ENCODE measurements at regions not wholly inside any gene's neighbourhood (a gene's known extent, or its start where the extent isn't known, plus 50 kb on each side); places are given as distances from the start of the nearest gene placed in this dataset.

DNA sequence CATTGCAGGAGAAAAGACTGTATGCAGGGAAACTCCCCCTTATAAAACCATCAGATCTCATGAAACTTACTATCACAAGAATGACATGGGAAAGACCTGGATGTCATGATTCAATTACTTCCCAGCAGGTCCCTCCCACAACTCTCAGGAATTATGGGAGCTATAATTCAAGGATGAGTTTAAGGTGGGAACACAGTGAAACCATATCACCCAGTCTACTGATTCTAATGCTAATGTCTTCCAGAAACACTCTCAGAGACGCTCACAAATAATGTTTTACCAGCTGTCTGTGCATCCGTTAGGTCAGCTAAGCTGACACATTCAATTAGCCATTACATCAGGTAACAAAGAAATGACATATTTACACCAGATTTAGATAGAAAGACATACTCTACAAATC is 637.9 kb downstream of the NLGN4Y start:
- Histone ChIP-seq H3K36me3 (ENCODE audit: control insufficient read depth, insufficient read depth, low read length) (no peaks in the 10 kb centered on the region), H3K27me3 (ENCODE audit: control insufficient read depth, insufficient read depth, low read length) (no peaks in the 10 kb centered on the region), H3K4me3 (ENCODE audit: low read depth, low read length) (no peak overlapping the region)
- no peak for TF ChIP-seq CTCF (IDR thresholded peaks at IDR 0.05; ENCODE audit: insufficient read depth, low read length, severe bottlenecking)
- DNase-seq (ENCODE audit: low read depth) = no peak
- FAIRE-seq = no peak

DNA sequence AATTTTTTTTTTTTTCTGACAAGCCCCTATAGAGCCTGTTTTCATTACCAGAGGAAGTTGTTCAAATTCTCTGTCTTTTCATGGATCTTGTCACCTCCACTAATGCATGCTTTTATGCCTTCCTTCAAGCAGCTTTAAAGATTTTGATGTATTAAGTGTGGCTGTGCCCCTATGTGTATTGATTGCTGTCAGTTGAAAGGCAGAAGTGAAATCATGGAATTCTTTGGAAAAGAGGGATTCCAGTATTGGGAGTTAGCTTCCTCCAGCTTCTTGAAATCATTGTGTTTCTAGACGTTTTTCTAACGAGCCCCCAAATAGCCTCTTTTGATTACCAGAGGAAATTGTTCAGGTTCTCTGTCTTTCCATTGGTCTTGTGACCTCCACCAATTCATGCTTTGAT is 655.6 kb downstream of the NLGN4Y start:
- no peak for FAIRE-seq

DNA sequence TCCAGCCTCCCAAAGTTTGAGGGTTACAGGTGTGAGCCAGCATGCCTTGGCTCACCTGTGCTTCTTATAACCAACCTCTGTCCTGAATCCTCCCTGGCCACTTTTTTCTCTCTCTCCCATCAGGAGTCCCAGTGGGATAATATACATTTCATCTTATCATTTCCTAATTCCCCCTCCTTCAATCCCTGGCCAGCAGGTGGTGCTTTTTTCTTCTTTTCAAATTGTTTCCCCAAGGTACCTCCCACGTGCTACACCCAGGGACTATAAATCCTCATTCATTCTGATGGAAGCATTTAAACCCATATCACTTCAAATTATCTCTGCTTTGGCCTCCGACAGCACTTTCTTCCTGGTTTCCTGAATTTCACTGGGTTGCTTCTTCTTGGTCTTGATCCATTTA is 704.7 kb downstream of the NLGN4Y start:
- no peak overlapping the region for H3K4me3 ChIP-seq (ENCODE audit: low read depth, low read length)
- FAIRE-seq (no peak), DNase-seq (ENCODE audit: low read depth) (peak; percentile 17)
- no peaks in the 10 kb centered on the region for H3K36me3 ChIP-seq (ENCODE audit: control insufficient read depth, insufficient read depth, low read length)
- H3K27me3 ChIP-seq (ENCODE audit: control insufficient read depth, insufficient read depth, low read length) = no peaks in the 10 kb centered on the region
- peak; percentile 13 for TF ChIP-seq CTCF (IDR thresholded peaks at IDR 0.05; ENCODE audit: insufficient read depth, low read length, severe bottlenecking)

More for the DNA sequence above, 655.6 kb downstream of the NLGN4Y start:
- Histone ChIP-seq H3K27me3 (ENCODE audit: control insufficient read depth, insufficient read depth, low read length) (no peaks in the 10 kb centered on the region), H3K4me3 (ENCODE audit: low read depth, low read length) (no peak overlapping the region), H3K36me3 (ENCODE audit: control insufficient read depth, insufficient read depth, low read length) (no peaks in the 10 kb centered on the region)
- DNase-seq (ENCODE audit: low read depth) = no peak
- TF ChIP-seq CTCF (IDR thresholded peaks at IDR 0.05; ENCODE audit: insufficient read depth, low read length, severe bottlenecking) = no peak

DNA sequence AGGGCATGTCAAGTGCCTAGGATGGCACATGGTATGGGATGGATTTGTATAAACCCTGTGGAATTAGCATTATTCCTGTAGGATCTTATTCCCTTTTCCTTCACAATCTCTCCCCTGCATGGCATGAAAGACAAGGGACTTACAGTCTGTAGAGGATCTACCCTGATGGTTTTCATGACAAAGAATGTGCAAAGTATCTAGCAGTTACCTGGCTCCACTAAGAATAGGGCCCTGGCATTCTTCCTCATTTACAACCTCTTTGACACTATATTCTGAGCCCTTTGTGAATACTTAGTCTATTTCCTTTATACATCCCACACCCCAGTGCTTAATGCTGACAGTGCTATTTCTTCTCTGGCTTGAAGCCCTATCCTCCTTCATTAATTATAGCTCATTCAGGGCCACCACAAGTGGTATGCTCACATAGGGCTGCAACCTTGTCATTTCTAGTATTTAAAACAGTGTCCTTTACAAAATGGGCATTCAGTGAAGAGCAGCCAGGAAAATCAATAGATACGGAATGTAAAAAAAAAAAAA is 715.3 kb downstream of the NLGN4Y start:
- FAIRE-seq = no peak
- DNase-seq (ENCODE audit: low read depth) = no peak
- no peak for TF ChIP-seq CTCF (IDR thresholded peaks at IDR 0.05; ENCODE audit: insufficient read depth, low read length, severe bottlenecking)

GRCh38 chrY:15259286-15259685 is 735.0 kb downstream of the NLGN4Y start:
- DNase-seq (ENCODE audit: low read depth) = peak; percentile 31
- TF ChIP-seq CTCF (IDR thresholded peaks at IDR 0.05; ENCODE audit: insufficient read depth, low read length, severe bottlenecking) = no peak
- FAIRE-seq = no peak

More for the DNA sequence above, 715.3 kb downstream of the NLGN4Y start:
- Histone ChIP-seq H3K4me3 (ENCODE audit: low read depth, low read length) (no peak overlapping the region), H3K36me3 (ENCODE audit: control insufficient read depth, insufficient read depth, low read length) (no peaks in the 10 kb centered on the region), H3K27me3 (ENCODE audit: control insufficient read depth, insufficient read depth, low read length) (no peaks in the 10 kb centered on the region)

GRCh38 chrY:15286572-15286971 is 762.2 kb downstream of the NLGN4Y start:
- H3K4me3 ChIP-seq (ENCODE audit: low read depth, low read length) = no peak overlapping the region
- H3K36me3 ChIP-seq (ENCODE audit: control insufficient read depth, insufficient read depth, low read length) = no peaks in the 10 kb centered on the region
- no peaks in the 10 kb centered on the region for H3K27me3 ChIP-seq (ENCODE audit: control insufficient read depth, insufficient read depth, low read length)
- DNase-seq (ENCODE audit: low read depth) (no peak), FAIRE-seq (no peak)
- TF ChIP-seq CTCF (IDR thresholded peaks at IDR 0.05; ENCODE audit: insufficient read depth, low read length, severe bottlenecking) = no peak

More at GRCh38 chrY:15259286-15259685, 735.0 kb downstream of the NLGN4Y start:
- H3K4me3 ChIP-seq (ENCODE audit: low read depth, low read length) = no peak overlapping the region
- H3K36me3 ChIP-seq (ENCODE audit: control insufficient read depth, insufficient read depth, low read length) = no peaks in the 10 kb centered on the region
- H3K27me3 ChIP-seq (ENCODE audit: control insufficient read depth, insufficient read depth, low read length) = no peaks in the 10 kb centered on the region

Data from bronchial epithelial cell (primary cell).